ENCODE measurements at regions not wholly inside any gene's neighbourhood (a gene's known extent, or its start where the extent isn't known, plus 50 kb on each side); places are given as distances from the start of the nearest gene placed in this dataset.

DNA sequence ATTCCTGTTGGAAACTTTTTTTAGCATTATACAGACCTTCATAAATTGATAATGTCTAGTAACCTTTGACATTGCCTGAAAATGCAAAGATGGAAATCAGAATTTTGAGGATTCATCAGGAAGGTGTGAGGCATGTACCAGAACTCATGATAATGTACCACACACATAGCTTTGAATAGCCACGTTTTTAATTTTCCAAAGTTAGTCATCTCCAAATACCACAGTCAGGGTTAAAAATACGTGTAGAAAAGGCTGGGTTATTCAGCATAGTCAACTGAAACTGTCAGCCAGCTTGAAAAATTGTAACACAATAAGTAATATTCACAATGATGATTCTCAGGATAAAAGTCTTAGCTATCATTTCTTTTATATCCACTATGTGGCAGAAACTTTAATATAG, 102.0 kb upstream of the THRB start:
- no peak for DNase-seq (ENCODE audit: low spot score)

DNA sequence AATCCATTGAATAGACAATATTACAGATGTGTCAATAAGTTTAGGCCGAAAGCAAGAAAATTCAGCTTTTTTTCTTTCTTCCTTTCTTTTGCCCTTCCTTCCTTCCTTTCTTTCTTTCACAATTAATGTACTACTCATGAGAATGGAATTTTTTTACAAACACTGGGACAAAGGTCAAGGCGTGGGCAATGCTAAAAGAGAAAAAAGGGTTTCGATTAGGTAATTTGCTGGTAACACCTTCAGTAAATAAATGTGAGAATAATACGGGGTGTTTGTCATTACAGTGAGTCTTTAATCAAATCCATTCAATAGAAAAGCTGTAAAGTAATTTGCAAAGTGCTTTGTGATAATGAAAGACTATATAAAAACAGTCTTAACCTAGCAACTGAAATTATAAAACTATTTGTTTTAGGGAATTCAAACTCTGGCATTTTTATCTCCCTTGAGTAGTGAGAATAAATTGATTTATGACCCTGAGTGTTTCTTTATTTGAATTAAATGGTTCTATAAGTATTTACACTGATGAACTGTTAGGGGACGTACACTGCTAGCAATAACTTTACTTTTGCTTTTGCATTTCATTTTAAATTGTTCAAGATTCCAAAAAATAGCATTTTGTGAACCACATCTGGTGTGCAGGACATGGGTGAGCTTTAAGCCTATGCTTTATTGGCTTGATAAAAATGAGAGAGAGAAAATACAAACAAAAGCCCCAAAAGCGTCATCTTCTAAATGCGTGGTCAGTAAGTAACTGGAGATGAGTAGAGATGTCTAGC, 104.2 kb upstream of the THRB start:
- no peak for DNase-seq (ENCODE audit: low spot score)

DNA sequence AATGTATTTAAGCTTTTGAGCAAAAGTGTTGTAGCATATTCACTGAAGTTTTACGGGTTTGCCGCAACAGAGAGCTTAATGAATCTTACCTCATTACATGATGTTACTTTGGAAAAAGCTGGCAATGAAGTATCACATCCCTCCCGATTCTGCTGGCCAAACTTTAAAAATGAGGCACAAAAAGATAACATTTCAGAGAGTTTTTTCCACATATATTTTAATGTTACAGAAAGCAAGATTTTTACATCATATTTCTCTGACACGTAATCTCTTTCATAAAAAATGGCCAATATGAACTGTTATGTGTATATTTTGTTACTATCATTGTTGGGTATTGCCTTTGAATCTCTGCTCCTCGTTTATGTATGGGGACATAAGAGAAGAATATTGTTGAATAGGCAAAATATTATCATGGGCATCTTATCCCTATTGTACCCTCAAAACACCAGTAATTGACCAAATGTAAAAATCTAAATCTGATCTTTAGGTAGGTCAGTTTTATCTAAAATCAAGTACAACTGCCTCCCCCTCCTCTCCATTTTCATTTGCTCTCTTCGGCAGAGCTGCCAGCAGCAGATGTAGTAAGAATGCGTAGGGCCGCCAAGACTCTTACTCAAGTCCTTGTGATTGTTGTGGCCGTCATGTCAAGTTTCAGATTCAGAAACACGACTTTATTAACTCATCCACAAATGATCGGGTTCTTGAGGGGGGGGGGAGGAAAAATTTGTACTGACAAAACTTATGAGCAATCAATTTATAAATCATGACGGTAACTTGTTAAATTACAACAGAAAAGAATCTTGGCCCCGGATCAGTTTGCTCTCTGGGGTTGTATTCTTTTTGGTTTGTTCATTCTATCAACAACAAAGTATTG, 106.7 kb upstream of the THRB start:
- DNase-seq (ENCODE audit: low spot score): no peak

DNA sequence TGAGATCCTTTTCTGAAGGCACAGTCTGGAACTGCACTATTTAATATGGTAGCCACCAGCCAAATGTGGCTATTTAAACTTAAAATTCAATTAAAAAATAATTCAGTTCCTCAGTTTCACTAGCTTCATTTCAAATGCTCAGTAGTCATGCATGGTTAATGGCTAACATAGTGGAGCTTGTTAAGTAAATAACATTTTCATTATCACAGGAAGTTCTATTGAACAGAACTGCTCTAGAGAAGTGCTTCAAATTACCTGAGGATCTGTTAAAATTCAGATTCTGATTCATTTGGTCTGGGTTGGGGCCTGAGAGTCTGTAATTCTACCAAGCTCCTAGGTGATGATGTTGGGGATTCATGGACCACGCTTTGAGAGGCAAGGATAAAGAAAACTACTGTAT, 109.6 kb upstream of the THRB start:
- DNase-seq (ENCODE audit: low spot score): no peak

DNA sequence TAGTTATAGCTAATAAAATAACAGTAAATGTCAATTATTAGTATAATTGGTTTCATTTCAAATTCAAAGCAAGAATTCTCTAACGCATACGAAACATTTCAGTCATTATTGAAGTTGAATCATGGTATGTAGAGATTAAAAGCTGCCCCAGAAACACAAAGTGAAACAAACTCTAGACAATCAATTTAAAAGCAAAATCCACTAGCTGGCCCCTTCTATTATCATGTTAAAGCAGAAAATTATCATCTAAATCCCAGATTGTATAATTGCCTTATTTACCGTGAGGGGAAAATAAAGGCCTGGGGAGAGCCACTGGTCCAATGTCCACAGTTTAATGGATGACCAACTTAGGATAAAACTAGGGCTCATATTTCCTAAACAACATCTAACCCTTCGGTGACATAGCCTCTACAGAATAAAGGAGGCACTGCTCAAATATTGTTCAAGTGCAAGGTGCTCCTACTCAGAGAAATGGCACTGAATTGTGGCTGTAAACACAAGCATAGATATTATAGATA, 110.9 kb upstream of the THRB start:
- no peak for DNase-seq (ENCODE audit: low spot score)

DNA sequence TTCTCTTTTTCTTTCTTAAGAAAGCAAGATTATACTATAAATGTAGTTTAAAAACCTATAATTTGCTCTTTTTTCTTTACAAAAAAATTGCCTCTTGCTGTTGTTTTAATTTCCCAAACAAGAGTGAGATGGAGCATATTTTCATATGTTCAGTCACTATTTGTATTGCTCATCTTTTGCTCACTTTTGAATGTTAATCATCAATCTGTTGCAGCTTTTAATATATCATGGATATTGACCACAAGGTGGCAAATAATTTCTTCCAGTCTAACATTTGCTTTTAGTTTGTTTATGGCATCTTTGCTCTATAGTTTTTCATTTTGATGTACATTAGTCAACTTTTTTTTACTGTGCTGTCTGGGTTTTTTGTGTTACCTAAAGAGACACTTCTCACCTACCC, 112.6 kb upstream of the THRB start:
- DNase-seq (ENCODE audit: low spot score): no peak

DNA sequence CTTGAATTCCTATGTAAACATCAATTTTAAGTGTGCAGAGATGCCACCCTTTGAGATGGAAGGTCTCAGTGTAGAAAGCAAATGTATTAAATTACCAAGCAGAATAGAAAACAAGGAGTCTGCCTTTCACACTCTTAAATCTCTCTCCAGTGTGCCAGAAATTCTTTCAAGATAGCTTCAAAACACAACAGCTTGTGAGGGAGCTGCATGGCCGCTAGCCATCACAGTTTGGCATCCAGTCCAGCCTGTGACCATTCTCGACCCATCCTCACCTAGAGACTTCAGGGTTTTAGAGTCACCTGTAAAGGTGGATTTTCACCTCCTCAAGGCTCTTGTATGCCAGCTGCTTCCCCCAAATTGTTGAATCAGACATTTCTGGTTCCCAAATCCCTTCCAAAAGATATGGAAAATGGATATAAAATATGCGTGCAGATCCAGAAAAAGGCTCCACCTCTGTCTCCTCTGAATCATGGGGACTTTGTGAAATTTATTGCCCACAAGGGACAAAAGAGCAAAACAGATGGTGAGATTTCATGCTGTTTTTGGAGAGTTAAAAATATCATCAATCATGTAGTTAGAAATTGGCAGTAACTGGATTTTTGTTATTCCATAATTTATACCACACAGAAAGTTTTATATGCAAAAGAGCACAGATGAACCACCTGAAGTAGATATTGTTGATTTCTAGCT, 114.2 kb upstream of the THRB start:
- no peak for DNase-seq (ENCODE audit: low spot score)

DNA sequence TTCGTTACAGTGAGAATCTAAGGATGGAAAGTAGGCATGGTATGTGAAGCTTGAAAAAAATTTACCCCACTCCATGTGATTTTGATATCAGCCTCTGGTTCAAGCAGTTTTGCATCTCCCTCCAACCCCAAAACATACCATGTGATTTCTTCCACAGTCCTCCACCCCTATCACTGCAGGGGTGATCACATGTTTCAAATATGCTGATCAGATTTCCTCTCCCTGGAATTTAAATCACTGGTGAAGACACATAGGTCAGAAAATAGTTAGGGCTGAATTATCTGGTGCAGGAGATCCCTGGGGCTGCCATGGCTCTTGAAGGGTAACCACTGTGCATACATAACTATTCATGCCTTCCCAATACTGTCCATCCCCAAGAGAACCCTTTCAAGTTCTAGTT, 119.7 kb upstream of the THRB start:
- DNase-seq (ENCODE audit: low spot score): no peak

DNA sequence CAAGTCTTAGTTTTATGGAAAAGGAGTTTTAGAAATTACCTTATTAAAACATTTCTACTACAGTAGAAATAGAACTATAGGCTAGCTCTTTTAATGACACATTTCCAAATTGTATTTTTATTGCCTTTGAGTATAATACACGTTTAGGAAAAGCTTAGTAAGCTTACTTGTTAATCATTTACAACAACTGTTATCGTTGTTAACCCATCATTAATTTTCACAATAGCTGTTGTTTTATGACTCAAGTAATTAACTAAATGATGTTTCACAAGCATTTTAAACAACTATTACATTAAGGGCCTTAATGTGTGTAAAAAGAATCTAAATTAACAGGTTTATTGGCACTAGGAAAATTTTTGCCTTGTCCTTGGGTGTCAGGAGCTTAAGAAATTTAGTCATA, 120.5 kb upstream of the THRB start:
- no peak for DNase-seq (ENCODE audit: low spot score)

DNA sequence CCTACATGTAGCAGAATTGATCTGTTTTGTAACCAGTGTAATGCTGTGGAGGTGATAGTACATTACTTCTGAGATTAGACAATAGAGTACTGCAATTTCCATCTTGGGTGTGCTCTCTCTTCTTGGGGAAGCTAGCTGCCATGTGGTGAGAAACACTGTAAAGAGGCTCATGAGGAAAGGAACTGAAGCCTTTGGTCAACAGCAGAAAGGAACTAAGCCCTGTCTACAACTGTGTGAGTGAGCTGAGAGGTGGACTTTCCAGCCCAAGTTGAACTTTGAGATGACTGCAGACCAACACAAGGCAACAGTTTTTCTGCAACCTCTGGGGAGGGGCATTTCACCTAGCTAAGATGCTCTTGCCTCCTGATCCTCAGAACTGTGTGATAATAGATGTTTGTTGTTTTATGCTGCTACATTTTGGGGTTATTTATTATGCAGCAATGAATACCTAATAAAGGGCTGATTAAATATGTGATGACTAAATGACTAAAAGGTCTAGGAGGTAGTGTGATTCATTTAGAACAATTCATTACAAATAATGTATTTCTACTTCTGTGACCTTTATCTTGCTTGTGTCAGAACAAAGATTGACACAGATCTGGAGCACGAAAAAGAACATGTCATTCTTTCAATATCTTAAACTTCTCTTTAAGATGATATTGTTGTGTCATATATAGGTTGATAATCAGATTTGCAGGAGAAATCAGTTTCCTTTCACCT, 121.6 kb upstream of the THRB start:
- no peak for DNase-seq (ENCODE audit: low spot score)

DNA sequence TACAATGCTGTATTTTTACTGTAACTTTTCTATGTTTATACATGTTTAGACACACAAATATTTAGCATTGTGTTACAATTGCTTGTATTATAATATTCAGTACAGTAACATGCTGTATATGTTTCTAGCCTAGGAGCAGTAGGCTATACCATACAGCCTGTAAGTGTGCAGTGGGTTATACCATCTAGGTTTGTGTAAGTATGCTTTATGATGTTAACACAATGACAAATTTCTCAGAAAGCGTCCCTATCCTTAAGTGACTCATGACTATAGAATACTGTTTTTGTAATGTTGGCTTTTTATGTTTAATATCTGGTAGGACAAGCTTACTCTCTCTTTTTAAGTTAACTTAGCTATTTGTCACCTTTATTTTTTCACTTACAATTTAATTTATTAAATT, 127.5 kb upstream of the THRB start:
- no peak for DNase-seq (ENCODE audit: low spot score)

DNA sequence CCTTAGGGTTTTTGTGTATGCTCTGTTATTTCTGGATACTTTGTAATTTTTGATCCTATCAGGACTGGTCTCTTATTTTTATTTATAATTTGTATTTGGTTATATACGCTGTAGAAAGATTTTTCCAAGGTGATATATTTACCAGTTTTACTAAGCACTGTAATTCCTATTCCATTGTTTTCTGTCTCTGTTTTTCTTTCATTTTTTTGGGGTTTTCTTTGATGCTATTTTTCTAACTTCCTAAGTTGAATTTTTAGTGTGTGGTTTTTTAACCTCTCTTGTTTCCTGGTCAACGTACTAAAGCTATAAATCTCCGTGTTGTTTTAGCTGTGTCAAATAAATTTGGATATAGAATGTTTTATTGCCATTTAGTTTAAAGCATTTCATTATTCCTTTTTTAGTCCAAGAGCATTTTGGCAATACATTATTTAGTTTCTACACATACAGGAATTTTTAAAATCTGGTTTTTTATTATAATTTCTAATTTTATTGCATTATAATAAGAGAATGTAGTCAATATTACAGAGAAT, 128.1 kb upstream of the THRB start:
- DNase-seq (ENCODE audit: low spot score): no peak

DNA sequence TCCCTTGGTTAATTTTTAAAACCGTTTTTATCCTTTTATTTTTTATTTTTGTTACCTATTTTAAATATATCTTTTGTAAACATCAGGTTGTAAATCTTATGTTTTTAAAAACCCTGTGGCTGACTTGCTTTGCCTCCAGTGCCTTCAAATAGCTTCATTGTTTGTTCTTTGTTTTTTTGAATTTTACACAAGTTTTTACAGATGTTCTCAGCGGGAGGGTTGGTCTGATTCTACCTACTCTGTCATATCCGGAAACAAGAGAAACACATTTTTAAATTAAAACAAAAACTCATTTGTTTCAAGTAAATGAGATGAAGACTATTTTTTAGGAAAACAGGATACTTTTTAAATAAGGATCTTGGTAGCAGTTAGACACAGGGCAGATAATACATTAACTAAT, 129.0 kb upstream of the THRB start:
- no peak for DNase-seq (ENCODE audit: low spot score)

DNA sequence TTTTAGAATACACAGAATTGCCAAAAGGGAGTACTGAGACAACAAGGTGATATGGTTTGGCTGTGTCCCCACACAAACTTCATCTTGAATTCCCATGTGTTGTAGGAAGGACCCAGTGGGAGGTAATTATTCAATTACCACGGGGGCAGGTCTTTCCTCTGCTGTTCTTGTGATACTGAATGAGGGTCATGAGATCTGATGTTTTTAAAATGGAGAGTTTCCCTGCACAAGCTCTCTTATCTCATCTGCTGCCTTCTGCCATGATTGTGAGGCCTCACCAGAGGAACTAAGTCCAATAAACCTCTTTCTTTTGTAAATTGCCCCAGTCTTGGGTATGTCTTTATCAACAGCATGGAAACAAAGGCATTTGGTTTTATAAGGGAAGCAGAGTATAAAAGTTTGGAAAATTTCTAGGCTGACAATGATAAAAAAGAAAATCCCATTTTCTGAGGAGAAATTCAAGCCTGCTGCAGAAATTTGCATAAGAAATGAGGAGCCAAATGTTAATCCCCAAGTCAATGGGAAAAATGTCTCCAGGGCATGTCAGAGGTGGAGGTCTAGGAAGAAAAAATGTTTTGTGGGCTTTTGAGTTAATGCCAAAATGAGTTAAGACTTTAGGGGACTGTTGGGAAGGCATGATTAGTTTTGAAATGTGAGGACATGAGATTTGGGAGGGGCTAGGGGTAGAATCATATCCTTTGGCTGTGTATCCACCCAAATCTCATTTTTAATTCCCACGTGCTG, 130.5 kb upstream of the THRB start:
- DNase-seq (ENCODE audit: low spot score): no peak

DNA sequence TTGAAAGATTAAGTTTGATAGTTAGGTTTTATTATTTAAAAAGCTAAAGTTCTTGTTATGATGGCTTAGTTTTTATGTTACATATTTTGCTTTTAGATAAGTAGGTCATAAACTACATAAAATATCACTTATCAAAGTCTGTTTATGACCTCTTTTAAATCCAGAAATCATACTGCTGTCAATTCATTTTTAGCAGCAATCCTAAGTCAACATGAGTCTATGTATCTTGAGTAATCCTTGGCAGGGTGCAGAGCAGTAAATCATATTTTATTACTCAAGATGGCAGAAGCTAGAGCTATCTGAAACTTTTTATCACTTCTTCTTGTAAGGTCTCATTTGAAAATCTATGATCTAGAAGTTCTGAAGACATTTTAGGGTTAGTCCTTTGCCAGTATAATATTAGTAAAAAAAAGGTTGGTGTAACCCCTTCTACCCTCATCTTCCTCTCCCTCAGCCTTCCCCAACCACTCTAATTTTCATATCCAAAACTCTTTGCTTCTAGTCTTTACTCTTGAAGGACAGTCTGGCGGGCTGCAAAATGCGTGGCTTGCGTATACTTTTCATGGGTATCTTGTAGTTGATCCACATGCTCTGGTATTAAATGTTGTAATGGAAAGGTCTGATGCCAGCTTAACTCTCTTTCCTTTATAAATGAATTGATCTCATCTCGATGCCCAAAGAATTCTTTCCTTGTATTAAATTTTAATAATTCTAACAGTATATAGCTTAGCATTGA, 134.0 kb upstream of the THRB start:
- no peak for DNase-seq (ENCODE audit: low spot score)

DNA sequence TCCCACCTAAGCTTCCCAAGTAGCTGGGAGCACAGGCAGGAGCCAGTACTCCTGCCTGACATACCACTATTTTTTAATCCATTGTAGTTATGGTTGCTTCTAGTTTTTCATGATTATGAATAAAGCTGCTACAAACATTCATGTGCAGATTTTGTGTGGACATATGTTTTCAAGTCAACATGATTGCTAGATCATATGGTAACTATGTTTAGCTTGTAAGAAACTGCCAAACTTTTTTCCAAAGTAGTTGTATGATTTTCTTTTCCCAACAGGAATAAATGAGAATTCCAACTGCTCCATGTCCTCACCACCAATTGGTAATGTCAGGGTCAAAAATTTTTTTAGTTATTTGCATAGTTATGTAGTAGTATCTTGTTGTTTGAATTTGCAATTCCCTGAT, 136.8 kb upstream of the THRB start:
- DNase-seq (ENCODE audit: low spot score): no peak

DNA sequence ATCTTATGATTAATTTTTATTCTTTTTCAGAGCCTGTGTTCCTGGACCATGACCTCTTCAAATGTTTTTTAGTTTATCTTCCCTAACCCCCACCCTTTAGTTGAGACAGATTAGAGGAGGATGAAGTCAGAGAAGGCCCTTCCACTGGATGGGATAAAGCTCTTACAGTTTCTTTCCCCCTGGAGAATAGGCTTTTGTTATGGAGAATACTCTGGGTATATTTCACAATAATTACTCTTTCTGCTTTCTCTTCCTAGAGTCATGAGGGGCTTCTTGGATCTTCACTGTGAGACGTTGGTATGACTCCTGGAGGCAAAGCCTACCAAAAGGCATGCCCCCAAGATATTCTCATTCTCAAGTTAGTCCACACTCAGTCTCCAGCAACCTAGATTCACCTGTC, 144.4 kb upstream of the THRB start:
- DNase-seq (ENCODE audit: low spot score): no peak

DNA sequence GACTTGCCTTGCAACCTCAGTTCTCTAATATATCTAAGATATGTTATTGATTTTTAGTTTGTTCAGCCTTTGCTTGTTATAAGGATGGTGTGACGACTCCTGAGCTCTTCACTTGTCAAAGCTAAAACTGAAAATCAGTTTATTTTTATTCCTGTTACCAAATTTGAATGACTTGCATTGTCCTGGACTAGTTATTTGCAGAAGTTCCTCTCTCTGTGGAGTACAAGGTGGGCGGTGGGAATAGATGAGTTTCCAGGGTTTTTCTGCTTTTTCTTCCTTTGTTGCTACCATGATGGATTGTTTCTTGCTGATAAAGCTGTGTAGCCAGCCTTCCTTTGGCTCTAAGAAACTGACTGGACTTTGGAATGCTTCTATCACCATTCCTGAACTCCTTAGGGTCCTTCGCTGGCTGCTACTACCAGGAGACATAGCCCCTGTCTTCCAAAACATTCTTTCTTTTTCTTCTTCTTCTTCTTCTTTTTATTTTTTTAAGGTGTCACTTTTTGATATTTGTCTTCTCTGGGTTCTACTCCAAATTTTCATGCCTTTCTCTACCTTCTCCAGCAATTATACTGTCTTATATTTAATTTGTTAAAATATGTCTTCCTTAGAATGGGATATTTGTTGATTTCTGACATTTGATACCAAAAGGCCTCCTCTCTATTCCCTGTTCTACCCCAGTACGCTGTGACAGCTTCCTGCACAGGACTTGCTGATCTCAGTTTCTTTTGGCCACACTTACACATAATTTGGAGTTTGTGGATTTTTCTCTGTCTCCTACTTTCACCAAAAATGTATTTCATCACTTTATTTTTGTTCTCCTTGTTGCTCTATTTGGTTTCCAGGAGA, 145.1 kb upstream of the THRB start:
- no peak for DNase-seq (ENCODE audit: low spot score)

DNA sequence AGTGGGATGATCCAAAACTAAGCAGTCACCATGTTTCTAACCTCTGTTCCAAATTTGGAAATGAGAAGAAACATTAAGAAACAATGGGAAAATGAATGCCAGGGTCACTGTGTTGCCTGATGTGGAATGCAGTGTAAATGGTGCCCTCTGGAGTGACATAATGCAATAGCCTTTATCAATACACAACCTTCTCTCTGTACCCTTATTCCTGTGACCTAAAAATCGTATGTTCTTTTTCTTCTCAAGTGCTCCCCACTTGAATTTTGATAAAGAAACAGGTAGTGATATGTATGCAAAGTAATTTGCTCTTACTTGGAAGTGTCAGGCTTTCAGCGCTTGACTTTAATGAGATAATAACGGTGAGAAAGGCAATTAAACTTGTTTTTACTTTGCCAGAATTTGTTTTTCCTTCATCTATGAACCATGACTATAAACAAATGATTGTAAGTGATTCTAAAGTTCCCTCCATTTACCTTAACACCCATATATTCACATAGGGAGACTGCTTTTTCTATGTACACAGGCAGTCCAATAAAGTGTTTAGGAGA, 145.8 kb upstream of the THRB start:
- DNase-seq (ENCODE audit: low spot score): no peak

Measured in hematopoietic multipotent progenitor cell treated with erythropoietin and hydrocortisone succinate and interleukin-3 and kit ligand, for 17 days (in vitro differentiated cells).